Motor neuron (in vitro differentiated cells): ENCODE measurements at regions not wholly inside any gene's neighbourhood (a gene's known extent, or its start where the extent isn't known, plus 50 kb on each side); places are given as distances from the start of the nearest gene placed in this dataset.

ENCODE experiments used
- ATAC-seq, 8 experiments: fragments of 200-7000 bp; cut with Tn5 transposase; replicated peaks in 6 of 8; 2 replicates each; pipeline ENCODE4 v1.8.0; 2021; ENCODE audit warnings: mild to moderate bottlenecking in 8 of 8, moderate library complexity in 8 of 8
- H3K27ac ChIP-seq, 2 donors: fragments of 250-450 bp; sonication (Bioruptor Pico); 2 replicates each; pipeline ENCODE4 v1.9.0; 2021; ENCODE audit warnings: antibody characterized with exemption in 2 of 2, mild to moderate bottlenecking in 2 of 2, moderate library complexity in 1 of 2
- H3K4me1 ChIP-seq, 2 donors: fragments of 250-450 bp; sonication (Bioruptor Pico); replicated peaks in 1 of 2; 2 replicates each; pipeline ENCODE4 v1.6.1; 2021; ENCODE audit warnings: antibody characterized with exemption in 2 of 2, mild to moderate bottlenecking in 2 of 2, moderate library complexity in 1 of 2
- H3K4me3 ChIP-seq, 5 donors: fragments of 250-450 bp; sonication (Bioruptor Pico); 2 replicates each; pipeline ENCODE4 v1.9.0; 2021; ENCODE audit warnings: antibody characterized with exemption in 5 of 5, mild to moderate bottlenecking in 5 of 5, moderate library complexity in 4 of 5
- WGBS, 10 experiments: fragments of 450-650 bp; shearing (Covaris generic); methylation state at CpG; one replicate each; pipeline ENCODE4 v1.0.0; 2022; 5-methylcytosine and 5-hydroxymethylcytosine counted together
- in situ Hi-C, 9 experiments: fragments of 400-800 bp; cut with MboI; loops; one replicate each; pipeline ENCODE4 v1.15.0; 2021; ENCODE audit warnings: low sequenced_read_pairs in 9 of 9, low pct_unique_long_range_greater_than_20kb in 2 of 9; ENCODE audit not compliant: unreplicated experiment in 9 of 9

DNA sequence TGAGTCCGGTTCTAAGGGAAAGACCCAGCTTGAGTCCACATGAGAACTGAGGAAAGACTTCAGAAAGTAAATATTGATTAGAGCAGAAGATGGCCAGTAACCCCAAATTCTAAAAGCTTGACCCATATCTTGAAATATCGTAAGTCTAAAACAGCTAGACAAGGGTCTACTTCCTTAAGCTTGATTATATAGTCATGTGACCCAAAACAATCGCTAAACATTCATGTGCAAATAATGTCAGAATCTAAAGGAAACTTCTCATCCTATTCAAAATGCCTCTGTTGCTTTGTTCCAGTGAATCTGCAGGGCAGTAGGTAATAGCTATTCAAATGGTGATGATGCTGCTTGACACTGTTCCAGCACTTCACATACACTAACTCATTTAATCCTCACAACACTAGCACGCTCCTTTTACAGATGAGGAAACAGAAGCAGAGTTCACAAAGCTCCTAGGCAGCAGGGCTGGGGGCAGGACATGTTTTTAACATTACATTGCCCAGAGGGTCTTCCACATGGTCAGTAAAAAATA, 52.6 kb downstream of the TCF20 start:
- peak; percentile 13 to 66 (median 38) for ATAC-seq
- Histone ChIP-seq H3K4me3 (no peak overlapping the region), H3K27ac (no peak overlapping the region), H3K4me1 (peaks cover 29 to 35% of the 10 kb centered on the region in 2 donors)
- WGBS, 10 experiments = 16 to 100% (median 43%) methylated on average over 1 to 4 of the region's 4 CpGs; no CpG with 5 or more reads in 1 of the 10 experiments
- in situ Hi-C loops = no loop called here

DNA sequence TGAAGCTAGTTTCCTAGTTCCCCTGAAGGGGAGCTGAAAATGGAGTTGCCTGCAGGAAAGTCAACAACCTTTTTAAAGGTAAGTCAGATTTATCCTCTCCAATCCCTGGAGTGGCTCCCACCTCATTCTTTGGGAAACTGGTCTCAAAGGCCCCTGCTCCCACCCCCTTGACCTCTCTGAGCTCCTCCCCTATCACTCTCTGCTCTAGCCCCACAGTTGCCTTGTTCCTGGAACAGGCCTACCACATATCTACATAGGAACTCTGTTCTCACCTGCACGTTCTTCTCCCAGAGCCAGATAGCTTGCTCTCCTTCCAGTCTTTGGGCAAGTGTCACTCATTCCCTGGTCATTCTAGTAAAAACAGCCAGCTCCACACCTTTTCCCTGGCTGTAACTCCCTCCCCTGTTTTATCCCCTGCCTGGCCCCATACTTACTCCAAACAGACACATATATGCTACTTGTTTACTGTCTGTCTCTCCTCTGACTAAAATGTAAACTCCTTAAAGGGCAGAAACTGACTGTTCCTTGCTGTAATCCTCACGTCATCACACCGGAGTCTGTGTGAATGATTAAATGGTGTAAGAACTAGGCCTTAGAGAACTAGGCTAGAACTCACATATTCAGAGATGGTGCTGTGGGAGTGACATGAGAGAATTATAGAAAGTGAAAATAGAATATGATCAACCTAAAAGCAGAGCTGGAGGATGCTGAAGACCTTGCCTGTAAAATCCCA, 53.3 kb downstream of the TCF20 start:
- peaks cover 35 to 41% of the 10 kb centered on the region in 2 donors for H3K4me1 ChIP-seq
- in situ Hi-C loops = no loop called here
- H3K4me3 ChIP-seq = no peak overlapping the region
- 20 to 100% (median 66%) methylated on average over 1 to 3 of the region's 3 CpGs; no CpG with 5 or more reads in 3 of the 10 experiments for WGBS, 10 experiments
- peak in 1 of 8 experiments; percentile 20 for ATAC-seq
- no peak overlapping the region for H3K27ac ChIP-seq

GRCh38 chr22:42214633-42215415, 55.6 kb downstream of the TCF20 start:
- peak in 5 of 8 experiments; percentile 70 to 88 (median 81) for ATAC-seq
- 8 to 100% (median 51%) methylated on average over 2 to 11 of the region's 15 CpGs; no CpG with 5 or more reads in 2 of the 10 experiments for WGBS, 10 experiments
- H3K4me1 ChIP-seq = peaks cover 43 to 52% of the 10 kb centered on the region in 2 donors
- no peak overlapping the region for H3K4me3 ChIP-seq
- in situ Hi-C loops = no loop called here
- H3K27ac ChIP-seq = peak overlapping the region; percentile 15

DNA sequence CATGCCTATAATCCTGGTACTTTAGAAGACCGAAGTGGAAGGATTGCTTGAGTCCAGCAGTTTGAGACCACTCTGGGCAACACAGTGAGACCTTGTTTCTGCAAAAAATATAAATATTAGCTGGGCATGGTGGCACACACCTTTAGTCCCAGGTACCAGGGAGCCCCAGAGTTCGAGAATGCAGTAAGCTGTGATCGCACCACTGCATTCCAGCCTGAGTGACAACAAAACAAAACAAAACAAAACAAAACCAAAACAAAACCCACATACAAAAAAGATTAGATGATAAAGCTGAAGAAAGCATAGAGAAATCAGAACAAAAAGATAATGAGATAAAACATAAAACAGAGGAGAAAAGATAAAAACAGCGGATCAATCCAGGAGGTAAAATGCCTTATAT, 62.1 kb downstream of the TCF20 start:
- H3K4me3 ChIP-seq = no peak overlapping the region
- WGBS, 10 experiments = 87 to 100% (median 95%) methylated on average over 1 to 4 of the region's 4 CpGs
- in situ Hi-C loops = no loop called here
- ATAC-seq = no peak
- H3K27ac ChIP-seq = no peak overlapping the region
- H3K4me1 ChIP-seq = peaks cover 15 to 17% of the 10 kb centered on the region in 2 donors

DNA sequence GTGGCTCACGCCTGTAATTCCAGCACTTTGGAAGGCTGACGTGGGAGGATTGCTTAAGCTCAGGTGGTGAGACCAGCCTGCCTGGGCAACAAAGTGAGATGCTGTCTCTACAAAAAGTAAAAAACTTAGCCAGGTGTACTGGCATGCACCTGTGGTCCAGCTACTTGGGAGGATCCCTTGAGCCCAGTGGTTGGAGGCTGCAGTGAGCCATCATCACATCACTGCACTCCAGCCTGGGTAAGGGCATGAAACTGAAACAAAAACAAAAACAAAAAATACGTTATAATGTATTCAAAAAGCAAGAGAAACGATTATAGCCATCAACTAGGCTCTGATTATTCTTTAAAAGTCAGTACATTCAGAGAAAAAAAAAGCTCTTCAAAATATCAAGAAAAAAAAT, 62.5 kb downstream of the TCF20 start:
- peaks cover 15 to 17% of the 10 kb centered on the region in 2 donors for H3K4me1 ChIP-seq
- no peak overlapping the region for H3K4me3 ChIP-seq
- in situ Hi-C loops = no loop called here
- no peak overlapping the region for H3K27ac ChIP-seq
- ATAC-seq = no peak
- 59 to 100% (median 88%) methylated on average over 2 to 4 of the region's 4 CpGs; no CpG with 5 or more reads in 1 of the 10 experiments for WGBS, 10 experiments

GRCh38 chr22:42203609-42204008, 66.8 kb downstream of the TCF20 start:
- ATAC-seq = no peak
- Histone ChIP-seq H3K4me1 (no peaks in the 10 kb centered on the region), H3K4me3 (no peak overlapping the region), H3K27ac (no peak overlapping the region)
- in situ Hi-C loops = no loop called here
- 86 to 100% (median 100%) methylated on average over 1 to 2 of the region's 2 CpGs; no CpG with 5 or more reads in 1 of the 10 experiments for WGBS, 10 experiments

GRCh38 chr22:42202669-42203068, 67.8 kb downstream of the TCF20 start:
- Histone ChIP-seq H3K4me3 (no peak overlapping the region), H3K4me1 (no peaks in the 10 kb centered on the region), H3K27ac (no peak overlapping the region)
- in situ Hi-C loops = no loop called here
- 80 to 100% (median 91%) methylated on average over 1 to 6 of the region's 6 CpGs; no CpG with 5 or more reads in 4 of the 10 experiments for WGBS, 10 experiments
- ATAC-seq = no peak

- H3K27ac ChIP-seq = no peak overlapping the region
- no peaks in the 10 kb centered on the region for H3K4me1 ChIP-seq
- 100% methylated on average over 1 of the region's 1 CpG; no CpG with 5 or more reads in 7 of the 10 experiments for WGBS, 10 experiments
- ATAC-seq = peak in 2 of 8 experiments; percentile 76 to 93
- H3K4me3 ChIP-seq = no peak overlapping the region
- in situ Hi-C loops = no loop called here
Measured at GRCh38 chr22:42202048-42202447, 68.4 kb downstream of the TCF20 start.

DNA sequence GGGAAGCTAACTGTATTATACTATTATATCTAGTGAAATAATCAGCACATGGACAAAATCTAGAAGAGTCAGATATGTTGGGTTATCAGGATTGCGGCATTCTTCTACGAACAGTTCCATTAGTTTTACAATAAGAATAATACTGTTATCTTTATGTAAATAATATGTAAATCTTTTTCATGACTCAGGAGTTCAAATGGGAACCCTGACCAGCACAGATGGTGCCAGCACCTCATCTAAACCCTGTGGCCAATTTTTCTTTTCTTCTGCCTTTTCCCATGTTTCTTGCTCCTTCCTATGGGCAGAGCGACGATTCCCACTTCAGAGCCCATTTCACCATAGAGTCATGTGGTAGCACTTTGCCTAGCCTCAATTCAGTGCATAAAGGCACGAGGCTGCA, 68.4 kb upstream of the CYP2D6 start:
- peak in 3 of 8 experiments; percentile 18 to 66 (median 50) for ATAC-seq
- Histone ChIP-seq H3K4me3 (no peak overlapping the region), H3K4me1 (no peaks in the 10 kb centered on the region), H3K27ac (no peak overlapping the region)
- 60 to 100% (median 94%) methylated on average over 2 to 5 of the region's 5 CpGs; no CpG with 5 or more reads in 2 of the 10 experiments for WGBS, 10 experiments
- in situ Hi-C loops = no loop called here

DNA sequence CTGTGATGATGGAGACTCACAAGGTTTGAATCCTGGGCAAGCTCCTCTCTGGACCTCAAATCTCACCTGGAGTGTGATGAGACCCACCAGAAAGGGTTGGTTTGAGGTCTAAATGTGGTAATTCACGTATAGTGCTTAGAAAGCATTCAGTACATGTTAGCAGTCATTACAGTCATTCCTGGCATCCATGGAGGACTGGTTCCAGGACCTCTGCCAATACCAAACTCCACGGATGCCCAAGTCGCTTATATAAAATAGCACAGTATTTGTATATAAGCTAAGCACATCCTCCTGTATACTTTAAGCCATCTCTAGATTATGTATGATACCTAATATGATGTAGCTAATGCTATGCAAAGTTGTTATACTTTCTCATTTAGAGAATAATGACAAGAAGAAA, 67.6 kb upstream of the CYP2D6 start:
- Histone ChIP-seq H3K27ac (no peak overlapping the region), H3K4me3 (no peak overlapping the region), H3K4me1 (no peaks in the 10 kb centered on the region)
- in situ Hi-C loops = no loop called here
- no peak for ATAC-seq
- WGBS, 10 experiments = 69 to 100% (median 88%) methylated on average over 1 to 3 of the region's 3 CpGs; no CpG with 5 or more reads in 2 of the 10 experiments

GRCh38 chr22:42196454-42196853, 65.8 kb upstream of the CYP2D6 start:
- no peak overlapping the region for H3K4me3 ChIP-seq
- no peak overlapping the region for H3K27ac ChIP-seq
- 60 to 100% (median 72%) methylated on average over 1 to 2 of the region's 2 CpGs; no CpG with 5 or more reads in 3 of the 10 experiments for WGBS, 10 experiments
- in situ Hi-C loops = no loop called here
- ATAC-seq = no peak
- no peaks in the 10 kb centered on the region for H3K4me1 ChIP-seq

DNA sequence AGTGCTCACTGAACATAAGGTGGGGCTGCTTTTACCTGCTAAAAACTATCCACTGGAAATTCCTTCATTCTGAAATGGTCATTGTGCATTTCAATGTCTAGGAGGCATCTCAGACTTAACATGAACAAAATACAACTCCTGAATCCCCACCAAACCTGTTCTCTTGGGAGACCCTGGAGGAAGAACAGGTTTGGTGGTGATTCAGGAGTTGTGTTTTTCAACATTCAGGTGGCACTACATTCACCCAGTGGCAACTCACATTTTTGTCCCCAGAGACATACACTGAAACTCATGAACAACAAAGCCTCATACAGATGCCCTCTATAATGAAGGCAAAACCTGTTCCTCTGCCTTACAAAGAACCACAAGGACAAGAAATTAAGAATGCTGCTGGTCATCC, 64.3 kb upstream of the CYP2D6 start:
- in situ Hi-C loops = no loop called here
- no peaks in the 10 kb centered on the region for H3K4me1 ChIP-seq
- no peak overlapping the region for H3K4me3 ChIP-seq
- no peak for ATAC-seq
- H3K27ac ChIP-seq = no peak overlapping the region
